Activated naive CD8-positive, alpha-beta T cell (primary cell): ENCODE measurements at regions not wholly inside any gene's neighbourhood (a gene's known extent, or its start where the extent isn't known, plus 50 kb on each side); places are given as distances from the start of the nearest gene placed in this dataset.

Experiments used
- H3K27ac Mint-ChIP-seq: one replicate; pipeline ENCODE4 v1.8.0; 2021; ENCODE audit warnings: mixed read lengths
- H3K27me3 Mint-ChIP-seq: one replicate; pipeline ENCODE4 v1.8.0; 2021; ENCODE audit warnings: mixed read lengths
- H3K36me3 Mint-ChIP-seq: one replicate; pipeline ENCODE4 v1.8.0; 2021; ENCODE audit warnings: mixed read lengths
- H3K4me1 Mint-ChIP-seq: one replicate; pipeline ENCODE4 v1.8.0; 2021; ENCODE audit warnings: low read depth, mixed read lengths
- H3K4me3 Mint-ChIP-seq: one replicate; pipeline ENCODE4 v1.8.0; 2021; ENCODE audit warnings: mild to moderate bottlenecking, mixed read lengths
- H3K9me3 Mint-ChIP-seq: one replicate; pipeline ENCODE4 v1.8.0; 2021; ENCODE audit warnings: low read depth, mixed read lengths

- peaks cover 3% of the 10 kb centered on the region for H3K9me3 Mint-ChIP-seq
- H3K27ac Mint-ChIP-seq: no peak overlapping the region
- H3K4me1 Mint-ChIP-seq: no peaks in the 10 kb centered on the region
- peaks cover 6% of the 10 kb centered on the region for H3K27me3 Mint-ChIP-seq
- no peak overlapping the region for H3K4me3 Mint-ChIP-seq
- no peaks in the 10 kb centered on the region for H3K36me3 Mint-ChIP-seq
These were observed 217.2 kb downstream of the RFC3 start for GRCh38 chr13:34035178-34035577.

- Mint-ChIP-seq H3K27ac (no peak overlapping the region), H3K4me1 (no peaks in the 10 kb centered on the region), H3K27me3 (peaks cover 6% of the 10 kb centered on the region), H3K9me3 (peaks cover 3% of the 10 kb centered on the region), H3K36me3 (no peaks in the 10 kb centered on the region), H3K4me3 (no peak overlapping the region)
These were observed 217.9 kb downstream of the RFC3 start for GRCh38 chr13:34035676-34036325.

GRCh38 chr13:34037636-34038540 is 219.9 kb downstream of the RFC3 start:
- peaks cover 3% of the 10 kb centered on the region for H3K9me3 Mint-ChIP-seq
- H3K4me1 Mint-ChIP-seq: no peaks in the 10 kb centered on the region
- no peak overlapping the region for H3K4me3 Mint-ChIP-seq
- H3K27ac Mint-ChIP-seq: no peak overlapping the region
- no peaks in the 10 kb centered on the region for H3K36me3 Mint-ChIP-seq
- H3K27me3 Mint-ChIP-seq: peaks cover 6% of the 10 kb centered on the region

- Mint-ChIP-seq H3K9me3 (peaks cover 3% of the 10 kb centered on the region), H3K4me3 (no peak overlapping the region), H3K36me3 (no peaks in the 10 kb centered on the region), H3K27ac (no peak overlapping the region), H3K4me1 (no peaks in the 10 kb centered on the region), H3K27me3 (peaks cover 6% of the 10 kb centered on the region)
These were observed 220.7 kb downstream of the RFC3 start for GRCh38 chr13:34038541-34039068.

GRCh38 chr13:34039678-34040077 is 221.7 kb downstream of the RFC3 start:
- Mint-ChIP-seq H3K27me3 (peaks cover 6% of the 10 kb centered on the region), H3K36me3 (no peaks in the 10 kb centered on the region), H3K4me3 (no peak overlapping the region), H3K9me3 (peaks cover 3% of the 10 kb centered on the region), H3K4me1 (no peaks in the 10 kb centered on the region), H3K27ac (no peak overlapping the region)

- Mint-ChIP-seq H3K27ac (no peak overlapping the region), H3K36me3 (no peaks in the 10 kb centered on the region), H3K9me3 (no peaks in the 10 kb centered on the region)
These were observed 222.9 kb downstream of the RFC3 start for GRCh38 chr13:34040863-34041262.

GRCh38 chr13:34044041-34044440 is 226.1 kb downstream of the RFC3 start:
- H3K9me3 Mint-ChIP-seq: no peaks in the 10 kb centered on the region
- H3K4me1 Mint-ChIP-seq: no peaks in the 10 kb centered on the region
- H3K27me3 Mint-ChIP-seq: peaks cover 2% of the 10 kb centered on the region
- H3K27ac Mint-ChIP-seq: no peak overlapping the region
- no peaks in the 10 kb centered on the region for H3K36me3 Mint-ChIP-seq
- H3K4me3 Mint-ChIP-seq: no peak overlapping the region

More at GRCh38 chr13:34040863-34041262, 222.9 kb downstream of the RFC3 start:
- no peak overlapping the region for H3K4me3 Mint-ChIP-seq
- H3K4me1 Mint-ChIP-seq: no peaks in the 10 kb centered on the region
- peaks cover 3% of the 10 kb centered on the region for H3K27me3 Mint-ChIP-seq

- no peaks in the 10 kb centered on the region for H3K36me3 Mint-ChIP-seq
- no peaks in the 10 kb centered on the region for H3K27me3 Mint-ChIP-seq
- H3K4me3 Mint-ChIP-seq: no peak overlapping the region
- H3K27ac Mint-ChIP-seq: no peak overlapping the region
- no peaks in the 10 kb centered on the region for H3K4me1 Mint-ChIP-seq
- H3K9me3 Mint-ChIP-seq: no peaks in the 10 kb centered on the region
These were observed 226.7 kb downstream of the RFC3 start for GRCh38 chr13:34044660-34045080.

- Mint-ChIP-seq H3K4me3 (no peak overlapping the region), H3K27me3 (no peaks in the 10 kb centered on the region), H3K9me3 (no peaks in the 10 kb centered on the region), H3K36me3 (no peaks in the 10 kb centered on the region), H3K4me1 (no peaks in the 10 kb centered on the region), H3K27ac (no peak overlapping the region)
These were observed 228.5 kb downstream of the RFC3 start for GRCh38 chr13:34046457-34046856.

- Mint-ChIP-seq H3K4me1 (no peaks in the 10 kb centered on the region), H3K27ac (no peak overlapping the region), H3K36me3 (no peaks in the 10 kb centered on the region), H3K9me3 (peaks cover 6% of the 10 kb centered on the region), H3K4me3 (no peak overlapping the region), H3K27me3 (no peaks in the 10 kb centered on the region)
These were observed 230.7 kb downstream of the RFC3 start for GRCh38 chr13:34048652-34049051.

- Mint-ChIP-seq H3K9me3 (peaks cover 3% of the 10 kb centered on the region), H3K4me1 (no peaks in the 10 kb centered on the region), H3K36me3 (no peaks in the 10 kb centered on the region), H3K4me3 (no peak overlapping the region), H3K27ac (no peak overlapping the region), H3K27me3 (no peaks in the 10 kb centered on the region)
These were observed 238.8 kb downstream of the RFC3 start for GRCh38 chr13:34056733-34057258.

GRCh38 chr13:34064456-34065205 is 246.7 kb downstream of the RFC3 start:
- H3K27ac Mint-ChIP-seq: no peak overlapping the region
- no peaks in the 10 kb centered on the region for H3K27me3 Mint-ChIP-seq
- H3K9me3 Mint-ChIP-seq: no peaks in the 10 kb centered on the region
- H3K4me1 Mint-ChIP-seq: no peaks in the 10 kb centered on the region
- no peaks in the 10 kb centered on the region for H3K36me3 Mint-ChIP-seq
- H3K4me3 Mint-ChIP-seq: no peak overlapping the region

- Mint-ChIP-seq H3K9me3 (no peaks in the 10 kb centered on the region), H3K27ac (no peak overlapping the region), H3K27me3 (peaks cover 3% of the 10 kb centered on the region), H3K36me3 (no peaks in the 10 kb centered on the region), H3K4me1 (no peaks in the 10 kb centered on the region), H3K4me3 (no peak overlapping the region)
These were observed 248.0 kb downstream of the RFC3 start for GRCh38 chr13:34065928-34066327.

- peaks cover 3% of the 10 kb centered on the region for H3K27me3 Mint-ChIP-seq
- no peaks in the 10 kb centered on the region for H3K9me3 Mint-ChIP-seq
- no peak overlapping the region for H3K4me3 Mint-ChIP-seq
- H3K36me3 Mint-ChIP-seq: no peaks in the 10 kb centered on the region
- no peak overlapping the region for H3K27ac Mint-ChIP-seq
- no peaks in the 10 kb centered on the region for H3K4me1 Mint-ChIP-seq
These were observed 248.4 kb downstream of the RFC3 start for GRCh38 chr13:34066344-34066743.
